ENCODE measurements at regions not wholly inside any gene's neighbourhood (a gene's known extent, or its start where the extent isn't known, plus 50 kb on each side); places are given as distances from the start of the nearest gene placed in this dataset.

GRCh38 chr15:35137190-35137574 is 52.1 kb upstream of the NANOGP8 start:
- Histone ChIP-seq H3K27me3 (ENCODE audit: insufficient read depth, low read length) (no peaks in the 10 kb centered on the region), H3K4me2 (ENCODE audit: low read length) (no peak overlapping the region), H3K4me1 (ENCODE audit: insufficient read depth, low read length) (no peaks in the 10 kb centered on the region), H3K9ac (ENCODE audit: low read length) (no peak overlapping the region), H3K79me2 (ENCODE audit: insufficient read depth, low read length) (no peaks in the 10 kb centered on the region), H4K20me1 (ENCODE audit: insufficient read depth, low read length) (no peaks in the 10 kb centered on the region), H2AFZ (ENCODE audit: low read depth, low read length) (no peak overlapping the region), H3K4me3 (ENCODE audit: insufficient read depth, low read depth, low read length) (no peak overlapping the region), H3K9me3 (ENCODE audit: insufficient read depth, low read depth, low read length) (no peaks in the 10 kb centered on the region), H3K36me3 (ENCODE audit: insufficient read depth, low read length) (no peaks in the 10 kb centered on the region), H3K27ac (ENCODE audit: low read depth, low read length) (no peak overlapping the region)
- TF ChIP-seq EZH2 (IDR thresholded peaks at IDR 0.05; ENCODE audit: insufficient read depth, low read length), result no peak
- no peak for TF ChIP-seq CTCF (IDR thresholded peaks at IDR 0.05; ENCODE audit: insufficient read depth, low read depth, low read length)
- Mint-ChIP-seq H3K9me3 (ENCODE audit: unreplicated experiment) (no peaks in the 10 kb centered on the region), H3K4me3 (ENCODE audit: unreplicated experiment) (no peak overlapping the region), H3K36me3 (ENCODE audit: low read depth, unreplicated experiment) (no peaks in the 10 kb centered on the region), H3K27ac (ENCODE audit: unreplicated experiment) (no peak overlapping the region), H3K27me3 (ENCODE audit: low read depth, unreplicated experiment) (no peaks in the 10 kb centered on the region), H3K4me1 (ENCODE audit: low read depth, unreplicated experiment) (peaks cover 11% of the 10 kb centered on the region)
- no peak for FAIRE-seq
- no peak for DNase-seq (ENCODE audit: low read depth)

DNA sequence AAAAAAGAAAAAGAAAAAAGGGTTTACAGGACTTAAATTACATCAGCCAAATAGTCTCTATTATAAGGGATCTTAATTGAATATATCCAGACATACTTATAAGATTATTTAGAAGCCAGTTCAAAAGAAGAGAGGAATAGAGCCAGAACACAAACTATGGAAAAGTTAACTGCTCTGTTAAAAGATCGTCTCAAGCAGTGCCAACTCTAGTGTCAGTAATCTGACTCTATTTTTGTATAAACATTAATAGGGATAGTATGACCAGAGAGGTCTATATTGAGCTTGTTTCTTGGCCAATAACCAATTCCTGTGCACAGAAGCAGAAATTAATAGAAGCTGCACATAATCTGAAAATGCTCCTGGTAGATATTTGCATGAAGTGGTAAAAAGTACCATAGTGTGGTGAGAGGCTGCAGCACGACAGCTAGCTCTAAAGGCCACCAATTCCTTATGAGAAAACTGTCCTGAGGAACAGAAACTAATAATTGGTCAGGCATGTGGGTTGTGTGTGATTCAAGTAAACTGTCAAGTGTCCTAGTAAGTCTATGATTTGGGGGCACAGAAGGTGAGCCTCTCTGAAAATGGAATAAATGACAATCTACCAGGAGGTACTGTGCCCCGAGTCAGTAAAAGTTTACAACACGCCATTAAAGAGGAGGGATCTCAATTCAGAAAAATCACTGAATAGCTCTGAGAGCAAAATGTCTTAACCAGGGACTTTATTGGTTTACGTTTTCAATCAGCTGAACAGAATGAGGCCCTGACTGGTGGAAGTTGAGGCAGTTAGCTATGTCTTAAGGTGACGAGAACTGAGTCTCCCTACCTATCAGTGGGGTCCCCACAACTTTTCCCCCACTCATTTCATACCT is 51.5 kb upstream of the NANOGP8 start:
- FAIRE-seq, result no peak

More for the DNA sequence above, 51.5 kb upstream of the NANOGP8 start:
- Histone ChIP-seq H3K4me3 (ENCODE audit: insufficient read depth, low read depth, low read length) (no peak overlapping the region), H4K20me1 (ENCODE audit: insufficient read depth, low read length) (no peaks in the 10 kb centered on the region), H3K27ac (ENCODE audit: low read depth, low read length) (no peak overlapping the region), H3K9ac (ENCODE audit: low read length) (no peak overlapping the region), H2AFZ (ENCODE audit: low read depth, low read length) (no peak overlapping the region), H3K27me3 (ENCODE audit: insufficient read depth, low read length) (no peaks in the 10 kb centered on the region), H3K4me1 (ENCODE audit: insufficient read depth, low read length) (no peaks in the 10 kb centered on the region), H3K36me3 (ENCODE audit: insufficient read depth, low read length) (no peaks in the 10 kb centered on the region), H3K9me3 (ENCODE audit: insufficient read depth, low read depth, low read length) (no peaks in the 10 kb centered on the region), H3K4me2 (ENCODE audit: low read length) (no peak overlapping the region), H3K79me2 (ENCODE audit: insufficient read depth, low read length) (no peaks in the 10 kb centered on the region)
- Mint-ChIP-seq H3K27me3 (ENCODE audit: low read depth, unreplicated experiment) (no peaks in the 10 kb centered on the region), H3K4me1 (ENCODE audit: low read depth, unreplicated experiment) (peaks cover 6% of the 10 kb centered on the region), H3K9me3 (ENCODE audit: unreplicated experiment) (no peaks in the 10 kb centered on the region), H3K27ac (ENCODE audit: unreplicated experiment) (no peak overlapping the region), H3K36me3 (ENCODE audit: low read depth, unreplicated experiment) (no peaks in the 10 kb centered on the region), H3K4me3 (ENCODE audit: unreplicated experiment) (no peak overlapping the region)
- no peak for TF ChIP-seq EZH2 (IDR thresholded peaks at IDR 0.05; ENCODE audit: insufficient read depth, low read length)
- no peak for TF ChIP-seq CTCF (IDR thresholded peaks at IDR 0.05; ENCODE audit: insufficient read depth, low read depth, low read length)
- DNase-seq (ENCODE audit: low read depth), result no peak
